ENCODE measurements at regions not wholly inside any gene's neighbourhood (a gene's known extent, or its start where the extent isn't known, plus 50 kb on each side); places are given as distances from the start of the nearest gene placed in this dataset.

DNA sequence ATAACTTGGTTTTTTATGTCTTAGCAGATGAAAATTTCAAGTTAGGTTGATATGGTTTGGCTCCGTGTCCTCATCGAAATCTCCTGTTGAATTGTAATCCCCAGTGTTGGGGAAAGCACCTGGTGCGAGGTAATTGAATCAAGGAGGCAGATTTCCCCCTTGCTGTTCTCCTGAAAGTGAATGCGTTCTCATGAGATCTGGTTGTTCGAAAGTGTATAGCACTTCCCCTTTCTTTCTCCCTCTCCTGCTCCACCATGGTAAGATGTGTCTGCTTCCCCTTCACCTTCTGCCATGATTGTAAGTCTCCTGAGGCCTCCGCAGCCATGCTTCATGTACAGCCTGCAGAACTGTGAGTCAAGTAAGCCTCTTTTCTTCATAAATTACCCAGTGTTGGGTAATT is 242.1 kb upstream of the TNP1 start:
- no peak for DNase-seq

DNA sequence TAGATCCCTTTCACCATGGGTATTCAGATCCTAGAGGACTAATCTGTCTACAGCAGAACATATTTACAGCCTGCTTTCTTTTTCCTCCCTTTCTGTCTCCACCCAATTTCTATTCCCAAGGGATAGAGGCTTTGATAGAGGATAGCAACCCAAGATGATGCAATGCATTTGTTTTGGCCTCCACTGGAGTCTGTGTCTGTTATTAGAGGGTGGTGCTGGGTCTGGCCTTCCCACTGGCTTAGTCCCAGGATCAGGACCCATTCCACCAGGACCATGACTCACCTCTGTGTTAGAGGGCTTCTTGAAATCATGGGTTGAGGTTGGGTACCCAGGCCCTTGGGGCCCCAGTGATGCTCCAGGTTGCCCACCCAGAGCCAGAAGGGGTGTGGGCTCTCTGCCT is 239.7 kb upstream of the TNP1 start:
- no peak for DNase-seq

DNA sequence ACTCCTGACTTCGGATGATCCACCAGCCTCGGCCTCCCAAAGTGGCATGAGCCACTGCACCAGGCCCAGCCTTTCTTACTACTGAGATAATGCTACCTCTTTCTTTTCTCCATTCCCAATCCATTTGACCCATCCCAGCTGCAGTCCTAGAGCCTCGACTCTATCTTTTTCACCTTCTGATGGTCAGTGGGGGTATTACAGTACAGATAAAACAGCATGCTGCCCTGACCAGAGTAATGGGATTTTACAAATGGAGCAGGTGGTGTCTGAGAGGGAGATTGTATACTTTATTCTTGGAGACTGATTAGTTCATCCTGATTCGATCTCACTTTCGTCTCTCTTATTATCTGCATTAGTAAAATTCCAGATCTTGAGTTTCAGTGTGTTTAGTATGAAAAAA is 238.6 kb upstream of the TNP1 start:
- no peak for DNase-seq

DNA sequence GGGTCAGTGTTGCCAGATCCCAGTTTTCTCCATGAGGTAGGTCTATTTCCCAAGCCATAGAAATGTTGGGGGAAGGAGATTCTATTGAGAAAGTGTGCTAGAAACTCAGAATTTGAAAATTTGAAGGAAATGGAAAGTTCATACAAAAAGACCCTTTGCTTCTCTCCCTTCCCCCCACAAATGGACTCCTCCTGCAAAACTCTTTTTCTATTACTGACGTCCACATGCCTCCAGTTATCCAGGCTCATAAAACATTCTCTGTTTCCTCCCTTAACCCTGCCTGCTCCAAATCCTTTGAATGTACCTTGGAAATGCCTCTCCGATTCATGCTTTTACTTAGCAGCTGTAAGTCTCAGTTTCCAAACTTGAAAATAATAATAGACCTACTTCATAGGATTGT is 237.5 kb upstream of the TNP1 start:
- no peak for DNase-seq

DNA sequence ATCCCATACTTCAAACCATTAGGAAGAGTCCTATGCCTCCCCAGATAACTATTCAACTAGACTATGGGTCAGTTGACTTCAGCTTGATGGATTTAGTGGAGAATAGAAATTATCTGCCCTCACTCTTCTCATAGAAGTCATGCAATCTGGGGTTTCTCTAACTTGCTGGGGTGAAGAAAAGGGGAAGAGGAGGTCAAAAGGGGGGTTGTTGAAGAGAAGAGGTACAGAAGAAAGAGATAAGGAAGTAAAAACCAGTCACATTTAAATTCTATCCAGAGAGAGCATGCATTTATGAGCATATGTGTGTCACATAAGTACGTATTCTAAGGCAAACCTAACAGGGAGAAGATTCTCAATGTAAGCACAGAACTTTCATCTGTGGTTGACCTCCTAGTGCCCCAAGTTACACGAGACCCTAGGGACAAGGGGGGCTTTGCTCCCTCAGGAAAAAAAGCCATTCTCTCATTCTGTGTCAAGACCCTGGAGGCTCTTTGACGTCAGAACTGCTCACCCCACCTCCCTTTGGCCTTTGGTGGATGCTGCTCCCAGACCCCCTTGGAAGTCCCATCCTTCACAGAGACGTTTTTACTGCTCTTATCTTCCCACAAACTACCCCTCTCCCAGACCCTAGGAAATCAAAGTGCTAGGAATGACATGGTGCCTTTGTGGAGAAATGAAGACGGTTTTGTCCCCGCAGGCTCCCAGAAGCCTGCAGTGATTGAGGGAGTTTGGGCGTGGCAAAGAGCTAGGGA is 236.8 kb upstream of the TNP1 start:
- DNase-seq = no peak

DNA sequence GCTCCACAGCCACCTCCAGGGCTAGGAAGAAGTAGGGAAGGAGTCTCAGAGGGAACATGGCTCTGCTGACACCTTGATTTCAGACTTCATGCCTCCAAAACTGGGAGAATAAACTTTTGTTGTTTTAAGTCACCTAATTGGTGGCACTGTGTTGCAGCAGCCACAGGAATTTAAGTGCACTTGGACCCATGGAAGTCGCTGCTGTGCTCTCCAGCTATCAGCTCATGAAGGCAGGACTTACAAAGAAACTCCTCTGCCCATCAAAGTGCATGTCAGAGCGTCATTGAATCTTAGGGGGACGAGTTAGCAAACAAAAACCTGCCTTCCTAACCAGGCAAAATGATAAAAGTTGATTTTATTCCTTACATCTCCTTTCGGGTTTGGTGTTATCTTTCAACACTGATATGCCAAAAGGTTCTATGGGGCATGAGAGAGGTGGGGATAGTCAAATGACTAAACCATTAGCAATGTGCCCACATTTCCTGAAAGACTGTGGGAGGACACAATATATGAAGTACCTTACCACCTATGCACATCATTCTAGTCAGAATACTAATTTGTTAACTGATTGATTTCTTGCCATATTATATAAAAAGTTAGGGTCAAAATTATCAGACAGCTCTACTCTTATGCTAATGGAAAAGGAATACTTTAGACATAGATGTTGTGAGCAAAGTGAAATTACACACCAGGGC is 235.8 kb upstream of the TNP1 start:
- DNase-seq = no peak

DNA sequence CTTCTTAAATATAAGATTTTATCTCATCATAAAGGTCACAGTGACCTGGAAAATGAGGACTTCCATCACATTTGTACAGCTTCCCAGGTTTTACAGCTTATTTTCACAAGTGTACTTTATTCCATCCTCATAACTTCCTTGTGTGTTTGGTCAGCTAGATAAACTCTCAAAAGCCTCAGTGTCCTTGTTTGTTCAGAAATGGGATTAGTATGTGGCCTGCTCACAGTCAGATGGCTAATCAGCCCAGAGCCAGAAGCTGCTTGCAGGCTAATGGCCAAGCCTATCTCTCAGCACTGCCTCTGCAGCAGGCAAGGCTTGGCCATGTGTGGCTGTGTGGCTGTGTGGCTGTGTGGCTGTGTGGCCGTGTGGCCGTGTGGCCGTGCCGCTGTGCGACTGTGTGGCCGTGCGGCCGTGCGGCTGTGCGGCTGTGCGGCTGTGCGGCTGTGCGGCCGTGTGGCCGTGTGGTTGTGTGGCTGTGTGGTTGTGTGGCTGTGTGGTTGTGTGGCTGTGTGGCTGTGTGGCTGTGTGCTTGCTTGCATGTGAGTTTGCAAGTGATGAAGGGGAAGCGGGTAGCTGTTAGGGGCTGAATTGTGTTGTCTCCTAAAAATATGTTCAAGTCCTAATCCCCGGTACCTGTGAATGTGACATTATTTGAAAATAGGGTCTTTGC is 233.0 kb upstream of the TNP1 start:
- DNase-seq = no peak

DNA sequence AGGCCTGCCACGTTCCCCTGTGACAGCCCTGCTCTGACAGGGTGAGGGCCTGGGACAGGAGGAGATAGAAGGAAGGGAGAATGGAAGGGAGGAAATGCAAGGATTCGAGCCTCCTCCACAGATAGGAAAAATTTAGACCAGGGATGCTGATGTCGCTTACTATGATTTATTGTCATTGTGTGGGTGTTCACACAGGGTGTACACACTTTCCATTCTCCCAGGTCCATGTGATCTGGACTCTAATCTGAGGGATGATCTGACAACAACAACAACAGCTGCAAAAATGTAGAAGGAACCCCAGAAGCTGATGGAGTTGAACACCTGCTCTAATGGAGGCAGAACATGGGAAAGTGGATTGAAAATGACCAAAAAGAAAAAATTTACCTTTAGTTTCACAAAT is 231.7 kb upstream of the TNP1 start:
- no peak for DNase-seq

DNA sequence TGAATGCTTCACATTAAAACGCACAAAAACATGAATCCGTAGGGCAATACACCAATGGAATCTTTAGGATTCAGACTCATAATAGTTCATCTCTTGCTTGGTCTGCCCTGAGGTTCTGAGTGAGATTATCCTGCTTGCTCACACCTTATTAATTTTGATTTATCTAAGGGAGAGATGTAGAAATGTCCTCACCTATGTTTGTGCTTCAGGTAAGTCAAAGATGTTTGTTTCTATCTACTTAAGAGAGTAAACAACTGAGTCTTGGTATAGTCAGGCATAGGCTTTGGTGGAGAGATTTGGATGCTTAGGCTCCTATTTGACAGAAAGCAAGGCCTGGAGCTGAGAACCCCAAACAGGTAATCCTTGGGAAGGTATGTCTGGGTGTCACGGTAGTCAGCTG is 231.0 kb upstream of the TNP1 start:
- DNase-seq = no peak

DNA sequence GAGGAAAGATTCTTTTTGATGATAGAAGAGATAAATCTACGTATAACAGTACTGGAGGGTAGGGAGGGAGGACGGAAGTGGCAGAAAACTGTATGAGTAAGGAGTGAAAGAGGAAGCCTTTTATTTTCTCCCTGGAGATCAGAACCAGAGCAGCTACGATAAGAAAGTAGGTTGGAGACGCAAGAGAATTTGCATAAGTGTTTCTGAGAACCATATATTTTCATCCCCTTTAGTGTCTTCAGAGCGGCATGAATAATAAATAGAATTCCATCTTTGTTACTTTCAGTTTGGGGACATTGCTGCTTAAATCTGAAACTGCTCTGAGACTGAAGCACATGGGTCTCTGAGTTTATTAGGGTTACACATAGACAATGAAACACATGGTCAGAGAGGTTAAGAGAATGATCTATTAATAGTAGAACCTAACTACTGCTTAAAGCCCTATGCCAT is 230.2 kb upstream of the TNP1 start:
- no peak for DNase-seq

DNA sequence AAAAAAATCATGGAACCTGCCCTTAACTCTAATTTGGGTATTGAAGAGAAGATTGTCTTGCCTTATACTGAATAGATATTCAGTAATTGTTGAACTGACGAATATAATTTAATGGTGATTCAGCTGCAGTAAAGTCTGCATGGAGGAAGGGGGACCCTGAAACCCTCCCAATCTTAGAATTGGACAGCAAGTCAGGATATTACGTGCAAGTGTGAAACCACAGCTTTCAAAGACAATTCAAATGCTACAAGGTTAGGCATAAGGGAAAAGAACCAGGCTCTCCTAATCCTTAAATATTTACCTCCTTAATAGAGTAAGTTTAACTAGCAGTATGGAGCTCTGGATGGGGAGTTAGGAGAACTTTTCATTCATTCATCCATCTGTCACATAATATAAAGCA is 226.9 kb upstream of the TNP1 start:
- no peak for DNase-seq

DNA sequence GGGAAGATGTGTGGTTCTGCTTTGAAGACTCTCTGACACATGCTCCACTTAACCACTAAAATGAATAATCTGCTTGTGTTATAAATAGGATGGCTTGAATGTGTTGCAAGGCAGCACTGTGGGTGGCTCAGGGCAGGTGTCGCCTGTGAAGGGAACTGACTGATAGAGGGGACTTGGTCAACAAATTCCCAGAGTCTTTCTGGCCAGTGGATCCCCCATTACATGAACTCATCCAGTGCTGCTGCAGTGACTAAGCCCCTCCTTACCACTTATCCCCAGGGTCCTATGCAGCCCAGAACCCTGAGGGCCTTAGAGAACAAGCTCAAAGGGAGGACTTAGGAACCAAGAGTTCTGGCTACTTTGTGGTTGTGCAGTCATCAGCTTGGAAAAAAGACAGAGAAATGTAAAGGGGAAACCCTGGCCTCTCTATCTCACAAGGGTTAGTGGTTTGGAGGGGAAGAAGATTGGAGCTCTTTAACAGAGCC is 226.2 kb upstream of the TNP1 start:
- DNase-seq = no peak

DNA sequence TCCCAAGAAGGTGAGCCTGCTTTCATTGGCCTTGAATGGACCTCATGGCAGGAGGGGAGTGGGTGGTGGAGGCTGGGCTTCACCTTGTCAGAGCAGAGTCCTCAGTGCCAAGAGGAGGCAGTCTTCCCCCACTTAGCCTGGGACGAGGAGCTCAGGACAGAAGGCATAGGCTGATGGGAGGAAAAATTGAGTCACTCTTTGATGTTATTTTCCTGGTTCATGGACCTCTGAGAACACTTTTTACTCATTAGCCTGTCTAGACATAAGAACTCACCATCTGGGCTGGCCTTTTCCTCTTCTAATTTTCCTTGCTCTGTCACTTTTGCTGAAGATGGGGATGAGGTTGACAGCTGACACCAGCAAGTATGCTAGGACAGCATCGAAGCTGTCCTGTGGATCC is 225.7 kb upstream of the TNP1 start:
- no peak for DNase-seq

DNA sequence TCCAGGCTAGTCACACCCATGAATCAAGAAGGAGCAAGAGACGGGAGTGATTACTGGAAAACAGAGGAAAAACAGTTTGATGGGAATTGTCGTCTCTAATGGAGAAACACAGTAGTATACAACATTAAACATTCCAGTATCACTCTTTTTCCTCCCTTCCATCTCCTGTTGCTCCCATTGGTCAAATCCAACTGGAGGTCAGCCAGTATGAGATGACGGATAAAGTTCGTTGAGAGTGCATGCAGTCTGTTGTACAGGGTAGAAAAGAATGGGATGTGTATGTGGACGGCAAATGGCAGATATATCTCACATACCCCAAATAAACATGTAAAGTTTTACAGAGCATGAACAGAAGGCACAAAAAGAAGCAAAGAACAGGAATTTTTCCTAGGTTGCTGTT is 221.9 kb upstream of the TNP1 start:
- DNase-seq = no peak

DNA sequence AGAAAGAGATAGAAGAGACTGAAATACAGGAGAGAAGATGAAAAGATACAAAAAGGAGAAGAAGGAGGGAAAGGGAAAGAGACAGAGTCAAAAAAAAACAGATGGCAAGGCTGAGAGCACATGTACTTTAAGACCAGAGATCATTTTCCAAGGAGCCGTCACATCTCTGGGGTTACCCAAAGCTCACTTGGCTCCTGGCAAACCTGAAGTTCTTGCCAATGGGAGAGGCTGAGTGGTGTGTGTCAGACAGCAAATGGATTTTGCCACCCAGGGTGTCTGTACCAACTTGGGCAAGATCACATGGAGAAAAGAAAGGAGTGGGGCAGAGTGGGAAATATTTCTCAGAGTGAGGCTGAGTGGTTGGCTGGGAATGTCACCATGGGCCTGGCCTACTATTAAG is 219.3 kb upstream of the TNP1 start:
- no peak for DNase-seq

DNA sequence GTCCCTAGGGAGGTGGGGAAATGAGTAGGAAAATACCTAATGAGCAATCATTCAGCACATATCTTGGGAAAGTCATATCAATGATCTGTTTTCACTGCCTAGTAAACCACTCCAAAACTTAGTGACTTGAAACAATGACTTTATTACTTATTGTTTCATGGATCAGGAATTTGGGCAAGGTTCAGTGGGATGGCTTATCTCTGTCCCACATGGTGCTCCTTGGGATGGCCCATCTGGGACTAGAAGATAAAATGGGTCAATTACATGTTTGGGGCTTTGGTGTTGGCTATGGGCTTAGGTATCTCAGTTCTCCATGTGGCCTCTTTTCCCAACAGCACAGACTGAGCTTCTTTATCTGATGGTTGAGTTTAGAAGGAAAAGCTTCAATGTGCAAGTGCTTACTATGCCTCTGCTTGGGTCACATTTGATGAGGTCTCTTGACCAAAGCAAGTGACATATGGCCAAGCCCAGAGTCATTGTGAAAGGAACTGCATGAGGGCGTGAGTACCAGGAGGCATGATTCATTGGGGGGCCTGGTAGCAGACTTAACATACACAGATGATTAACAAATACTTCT is 218.1 kb upstream of the TNP1 start:
- DNase-seq = no peak

DNA sequence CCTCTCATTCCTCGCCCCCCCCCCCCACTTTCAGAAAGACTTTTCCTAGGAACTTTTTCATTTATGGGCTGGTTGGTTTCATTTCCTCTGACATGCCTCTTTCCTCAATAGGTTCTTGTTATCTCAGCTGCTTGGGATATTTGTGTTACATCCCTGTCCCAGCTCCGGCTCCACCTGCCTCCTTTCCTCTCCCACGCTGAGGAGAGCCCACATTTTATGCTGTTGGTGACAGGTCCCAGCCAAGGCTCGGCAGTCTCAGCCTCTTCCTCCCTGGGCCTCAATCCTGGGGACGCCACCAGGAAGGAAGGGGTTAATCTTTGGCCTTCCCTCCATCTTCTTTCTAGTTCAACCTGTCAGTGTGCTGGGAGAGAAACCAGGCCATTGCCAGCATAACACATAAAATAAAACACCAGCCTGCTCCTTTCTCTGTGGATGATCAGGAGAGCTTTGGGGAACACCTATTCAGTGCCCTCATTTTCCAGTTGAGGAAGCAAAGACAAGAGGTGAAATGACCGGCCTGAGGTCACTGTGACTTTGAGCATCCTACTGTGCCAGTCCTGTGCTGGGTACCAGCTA is 216.9 kb upstream of the TNP1 start:
- no peak for DNase-seq

DNA sequence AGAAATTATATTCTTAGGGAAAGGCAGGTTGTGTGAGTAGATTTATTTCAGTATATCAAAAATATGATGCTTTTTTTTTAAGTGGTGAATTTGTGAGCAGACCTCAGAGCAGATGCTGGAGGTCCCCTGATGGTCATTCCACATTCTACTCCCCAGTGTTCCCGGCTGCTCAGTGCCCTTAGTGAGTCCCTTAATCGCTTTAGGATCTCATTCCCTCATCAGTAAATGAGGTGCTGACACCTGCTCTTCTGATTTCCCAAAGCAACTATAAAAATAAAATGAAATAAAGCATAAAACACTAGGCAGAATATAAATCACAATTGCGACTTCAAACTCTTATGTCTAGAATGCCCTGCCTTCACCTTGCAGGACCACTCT is 216.2 kb upstream of the TNP1 start:
- DNase-seq = no peak

DNA sequence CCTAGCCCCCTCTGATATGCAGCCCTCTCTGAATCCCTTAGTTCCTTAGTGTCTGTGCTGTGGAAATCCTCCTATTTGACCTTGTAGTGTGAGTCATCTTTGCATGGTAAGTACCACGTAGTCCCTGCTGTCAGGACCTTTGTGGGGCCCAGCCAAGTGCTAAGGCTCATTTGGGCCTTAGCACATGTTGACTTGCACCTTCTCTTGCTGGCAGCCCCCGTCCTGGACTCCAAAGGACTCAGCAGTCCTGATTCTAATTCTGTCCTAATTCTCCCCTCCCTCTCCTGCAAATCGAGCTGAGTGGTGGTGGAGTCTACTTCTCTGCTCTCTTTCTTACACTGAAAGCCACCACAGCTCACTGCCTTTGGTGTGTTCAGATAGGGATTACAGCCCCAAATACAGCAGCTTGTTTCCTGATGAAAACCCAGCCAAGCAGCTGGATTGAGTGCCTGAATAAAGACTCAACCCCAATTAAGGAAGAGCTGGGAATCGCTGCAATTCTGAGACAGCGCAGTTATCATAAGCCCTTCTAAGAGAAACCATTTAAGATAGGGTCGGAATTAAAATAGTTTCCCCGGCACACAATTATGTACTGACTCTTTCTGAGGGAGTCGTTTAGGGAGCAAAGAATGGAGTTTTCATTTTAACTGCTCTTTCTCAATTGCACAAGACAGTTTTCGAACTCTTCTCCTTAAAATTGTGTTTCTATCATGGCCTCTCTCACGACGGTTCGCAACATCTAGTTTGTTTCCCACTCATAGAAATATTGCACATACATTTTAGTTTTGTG is 215.6 kb upstream of the TNP1 start:
- DNase-seq = no peak

DNA sequence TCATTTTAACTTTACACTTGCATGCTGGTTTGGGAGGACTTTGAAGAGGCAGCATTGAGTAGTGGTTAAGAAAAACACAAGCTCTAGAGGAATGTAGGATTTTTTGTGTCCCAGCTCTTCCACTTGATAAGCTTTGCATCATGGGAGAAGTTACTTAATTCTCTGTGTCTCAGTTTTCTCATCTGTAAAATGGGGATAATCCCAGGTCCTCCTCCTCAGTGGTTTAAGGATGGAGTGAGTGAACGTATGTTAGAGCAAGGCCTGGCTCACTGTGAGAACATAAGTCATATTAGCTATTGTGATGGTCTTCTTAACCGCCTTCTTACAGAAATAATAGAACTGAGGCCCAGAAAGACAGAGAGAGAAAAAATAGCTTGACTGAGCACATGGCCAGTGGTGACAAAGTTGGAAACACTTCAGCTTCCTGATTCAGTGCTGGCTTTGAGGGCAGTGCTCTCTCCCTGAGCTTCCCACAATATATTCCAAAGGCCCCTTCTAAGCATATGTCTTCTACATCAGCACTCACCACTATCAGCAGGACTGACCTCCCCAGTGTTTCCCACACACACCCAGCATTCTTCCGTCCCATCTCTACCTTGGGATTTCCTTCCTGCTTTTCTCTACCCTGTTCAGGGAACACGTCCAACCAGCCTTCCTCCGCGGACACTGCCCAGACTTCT is 214.9 kb upstream of the TNP1 start:
- DNase-seq = no peak

DNA sequence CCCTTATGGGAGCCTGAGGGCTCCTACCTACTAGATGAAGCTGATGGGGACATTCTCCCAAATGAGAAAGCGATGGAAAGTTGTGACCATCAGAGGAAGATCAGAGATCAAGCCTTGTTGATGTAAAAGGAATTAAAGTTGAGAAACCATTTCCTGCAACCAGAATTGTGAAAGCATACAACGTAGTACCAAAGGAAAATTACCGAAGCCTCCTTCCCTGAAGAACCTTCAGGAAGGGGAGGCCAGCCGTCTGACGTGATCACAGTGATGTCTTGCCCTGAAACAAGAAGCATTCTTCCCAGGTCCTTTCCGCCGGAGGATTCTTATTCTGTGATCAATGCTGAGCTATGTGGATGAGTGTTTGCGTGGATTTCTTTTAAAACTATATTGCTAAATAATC is 211.6 kb upstream of the TNP1 start:
- no peak for DNase-seq

DNA sequence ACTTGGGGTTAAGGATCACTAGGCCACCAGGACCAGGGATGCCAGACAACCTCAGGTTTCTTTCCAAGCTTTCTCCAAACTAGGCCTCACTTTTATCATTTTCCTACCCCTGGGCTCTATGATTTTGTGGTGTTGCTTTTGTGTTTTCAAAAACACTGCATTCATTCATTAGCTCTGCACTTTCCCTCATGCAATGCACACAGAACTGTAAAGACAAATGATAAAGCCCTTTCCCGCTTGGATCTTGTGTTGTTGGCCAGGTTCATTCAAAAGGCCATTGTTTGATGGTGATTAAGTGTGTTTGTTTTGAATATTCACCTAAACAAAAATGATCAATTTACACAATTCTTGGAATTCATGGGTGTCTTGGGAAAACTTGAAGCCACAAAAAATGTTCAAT is 210.7 kb upstream of the TNP1 start:
- no peak for DNase-seq

Measured in NCI-H2227 treated with DMSO at 0.1 percent for 48 hours (cell line).